Coronary artery (tissue), 2 donors: ENCODE measurements at regions not wholly inside any gene's neighbourhood (a gene's known extent, or its start where the extent isn't known, plus 50 kb on each side); places are given as distances from the start of the nearest gene placed in this dataset.

Experiments
- DNase-seq: peaks from one replicate; pipeline ENCODE4 v3.0.0-alpha.2; 2017; ENCODE audit warnings: low spot score
- H3K27ac ChIP-seq, 2 donors: fragments of 200-600 bp; sonication (generic); one replicate each; pipeline ENCODE4 v1.5.1; 2016 to 2019
- H3K4me3 ChIP-seq: fragments of 200-600 bp; sonication (generic); 2 replicates; pipeline ENCODE4 v1.5.1; 2016; ENCODE audit warnings: mild to moderate bottlenecking, moderate library complexity
- CTCF ChIP-seq: fragments of 200-600 bp; sonication (generic); IDR thresholded peaks from one replicate; pipeline ENCODE4 v1.5.1; 2019; ENCODE audit warnings: antibody characterized with exemption

GRCh38 chr6:97870273-97870672 lies 587.3 kb upstream of the MMS22L start:
- Histone ChIP-seq H3K4me3 (no peak overlapping the region), H3K27ac (no peak overlapping the region)
- no peak for TF ChIP-seq CTCF
- no peak for DNase-seq

DNA sequence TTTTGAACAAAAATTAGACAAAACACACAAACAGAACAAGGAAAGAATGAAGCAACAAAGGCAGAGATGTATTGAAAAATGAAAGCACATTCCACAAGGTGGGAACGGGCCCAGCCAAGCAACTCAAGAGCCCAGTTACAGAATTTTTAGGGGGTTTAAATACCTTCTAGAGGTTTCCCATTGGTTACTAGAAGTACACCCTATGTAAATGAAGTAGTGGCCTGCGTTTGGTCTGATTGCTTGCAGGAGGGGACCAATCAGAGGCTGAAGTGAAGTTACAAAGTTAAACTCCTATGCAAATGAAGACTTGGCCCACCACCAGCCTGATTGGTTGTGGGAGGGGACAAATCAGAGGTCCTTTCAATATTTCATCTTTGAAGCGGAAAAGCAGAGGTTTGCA lies 593.7 kb upstream of the MMS22L start:
- Histone ChIP-seq H3K27ac (no peak overlapping the region), H3K4me3 (no peak overlapping the region)
- DNase-seq, result no peak
- no peak for TF ChIP-seq CTCF

DNA sequence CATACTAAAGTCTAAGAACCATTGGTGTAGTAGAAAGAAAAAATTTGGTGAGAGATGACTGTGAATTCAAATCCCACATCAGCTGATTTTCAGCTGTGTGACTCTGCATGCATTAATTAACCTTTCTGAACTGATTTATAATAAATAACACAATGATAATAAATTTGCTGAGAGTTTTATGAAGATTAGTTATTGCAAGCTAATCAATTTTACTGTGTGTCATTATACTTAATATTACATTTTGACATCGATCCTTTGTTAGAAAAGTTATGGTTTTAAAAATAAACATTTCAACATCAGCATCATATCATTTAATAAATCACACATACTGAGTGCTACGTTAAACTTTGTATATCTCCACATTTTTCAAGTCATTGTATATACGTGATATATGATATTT lies 599.7 kb upstream of the MMS22L start:
- no peak for TF ChIP-seq CTCF
- H3K4me3 ChIP-seq, result no peak overlapping the region
- H3K27ac ChIP-seq, result no peak overlapping the region
- no peak for DNase-seq

GRCh38 chr6:97885325-97885724 lies 602.3 kb upstream of the MMS22L start:
- no peak for DNase-seq
- Histone ChIP-seq H3K27ac (no peak overlapping the region), H3K4me3 (no peak overlapping the region)
- TF ChIP-seq CTCF, result no peak

DNA sequence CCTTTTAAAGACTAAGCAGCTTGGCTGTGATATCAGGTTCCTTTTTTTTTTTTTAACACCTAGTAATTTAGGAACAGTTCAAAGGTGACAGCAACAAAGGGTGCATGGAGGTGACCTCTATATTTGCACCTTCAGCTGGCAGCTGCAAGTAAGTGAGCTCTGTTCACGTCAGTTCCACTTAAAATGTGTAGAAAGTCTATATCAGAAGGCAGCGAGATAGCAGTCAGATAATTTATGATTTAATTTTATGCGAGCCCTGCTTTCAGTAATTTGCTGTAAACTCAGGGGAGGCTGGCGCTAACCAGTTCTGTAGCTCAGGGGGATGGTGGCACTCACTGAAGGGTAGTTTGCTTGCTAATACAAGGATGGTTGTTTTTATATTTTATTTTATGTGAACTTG lies 602.8 kb upstream of the MMS22L start:
- no peak for TF ChIP-seq CTCF

DNA sequence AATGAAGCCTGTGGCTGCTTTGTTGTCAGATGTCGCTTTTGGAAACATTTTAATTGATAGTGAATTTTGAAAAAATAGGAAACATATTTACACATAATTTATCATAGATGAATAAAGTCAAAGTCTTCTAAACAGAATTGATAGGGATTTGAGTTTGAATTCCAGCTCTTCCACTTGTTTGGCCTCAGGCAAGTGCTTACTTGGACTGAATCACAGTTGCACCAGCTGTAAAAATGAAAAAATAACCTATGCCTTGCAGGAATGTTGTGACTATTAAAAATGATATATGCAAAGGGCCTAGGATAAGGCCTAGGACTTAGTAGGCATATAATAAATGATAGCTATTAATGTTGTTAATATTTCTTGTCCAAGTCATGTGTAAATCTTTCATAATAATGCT lies 618.5 kb upstream of the MMS22L start:
- DNase-seq, result no peak

More for the DNA sequence above, 602.8 kb upstream of the MMS22L start:
- DNase-seq, result no peak
- Histone ChIP-seq H3K4me3 (no peak overlapping the region), H3K27ac (no peak overlapping the region)

GRCh38 chr6:97909380-97909779 lies 626.4 kb upstream of the MMS22L start:
- TF ChIP-seq CTCF, result no peak
- no peak for DNase-seq
- Histone ChIP-seq H3K27ac (no peak overlapping the region), H3K4me3 (no peak overlapping the region)

More for the DNA sequence above, 618.5 kb upstream of the MMS22L start:
- H3K27ac ChIP-seq, result no peak overlapping the region
- no peak for TF ChIP-seq CTCF
- no peak overlapping the region for H3K4me3 ChIP-seq
